Transverse colon (tissue), 4 donors: ENCODE measurements at regions not wholly inside any gene's neighbourhood (a gene's known extent, or its start where the extent isn't known, plus 50 kb on each side); places are given as distances from the start of the nearest gene placed in this dataset.

Experiments used
- DNase-seq: peaks from one replicate; pipeline ENCODE4 v3.0.0-alpha.2; 2019
- H3K27ac ChIP-seq, 4 donors: fragments of 200-600 bp; sonication (generic); 2 replicates each; pipeline ENCODE4 v1.5.1; 2016 to 2018; ENCODE audit warnings: inconsistent platforms in 4 of 4
- H3K27me3 ChIP-seq: fragments of 200-600 bp; sonication (generic); 2 replicates; pipeline ENCODE4 v1.5.1; 2017; ENCODE audit warnings: inconsistent platforms
- H3K36me3 ChIP-seq, 4 donors: fragments of 200-600 bp; sonication (generic); 2 replicates each; pipeline ENCODE4 v1.5.1; 2017 to 2019; ENCODE audit warnings: inconsistent platforms in 4 of 4
- H3K4me1 ChIP-seq, 4 donors: fragments of 200-600 bp; sonication (generic); 2 replicates each; pipeline ENCODE4 v1.5.1; 2017 to 2020; ENCODE audit warnings: inconsistent platforms in 4 of 4
- H3K4me3 ChIP-seq, 4 donors: fragments of 200-600 bp; sonication (generic); 1 replicate in 1 of 4; 2 replicates in 3 of 4; pipeline versions ENCODE4 v1.5.1 to v1.6.1; 2017 to 2019; ENCODE audit warnings: inconsistent platforms in 4 of 4
- H3K9me3 ChIP-seq, 2 donors: fragments of 200-600 bp; sonication (generic); 2 replicates each; pipeline ENCODE4 v1.5.1; 2017 to 2019; ENCODE audit warnings: inconsistent platforms in 2 of 2
- CTCF ChIP-seq, 5 experiments: fragments of 200-600 bp in 3 of 5; fragments of 450-650 bp in 2 of 5; sonication (generic) in 3 of 5; IDR thresholded peaks; 1 replicate in 2 of 5; 2 replicates in 3 of 5; pipeline ENCODE4 v1.5.1; 2016 to 2017; ENCODE audit warnings: antibody characterized with exemption in 5 of 5, inconsistent platforms in 3 of 5, mild to moderate bottlenecking in 2 of 5, moderate library complexity in 1 of 5
- EP300 ChIP-seq: sonication (generic); formaldehyde crosslinking; IDR thresholded peaks from one replicate; pipeline ENCODE4 v1.6.1; 2017; ENCODE audit warnings: antibody characterized with exemption, low read depth
- POLR2A ChIP-seq: fragments of 450-650 bp; IDR thresholded peaks from one replicate; pipeline ENCODE4 v1.6.1; 2016; ENCODE audit warnings: antibody characterized with exemption, mild to moderate bottlenecking, moderate library complexity
- POLR2AphosphoS5 ChIP-seq, 3 donors: sonication (generic); formaldehyde crosslinking; IDR thresholded peaks; one replicate each; pipeline ENCODE4 v1.6.1; 2016; ENCODE audit warnings: antibody characterized with exemption in 3 of 3
- WGBS, 2 donors: methylation state at CpG; one replicate each; pipeline ENCODE4 v1.1.5; 2018; ENCODE audit warnings: low coverage in 1 of 2; 5-methylcytosine and 5-hydroxymethylcytosine counted together
- in situ Hi-C, 4 donors: fragments of 200-750 bp; cut with MboI; loops; one replicate each; pipeline versions ENCODE4 v1.15.0 to v1.15.1; 2017; ENCODE audit warnings: low sequenced_read_pairs in 3 of 4, low pct_ligation_motif_present in 1 of 4, low pct_unique_long_range_greater_than_20kb in 1 of 4
- intact Hi-C: fragments of 100-400 bp; cut with DNase I; formaldehyde crosslinking; loops from one replicate; pipeline ENCODE4 v1.15.1; 2023; ENCODE audit warnings: low total_unique reads

GRCh38 chr4:14787221-14787620 lies 215.1 kb upstream of the CPEB2 start:
- 69% methylated on average over 4 of the region's 4 CpGs; no CpG with 5 or more reads in 1 of the 2 donors for WGBS, 2 donors
- no peak for TF ChIP-seq POLR2AphosphoS5 (IDR thresholded peaks at IDR 0.05)
- TF ChIP-seq CTCF (IDR thresholded peaks at IDR 0.05): no peak
- TF ChIP-seq POLR2A: no peak
- no peak for TF ChIP-seq EP300
- no peaks in the 10 kb centered on the region for H3K4me1 ChIP-seq

GRCh38 chr4:14787894-14788293 lies 214.4 kb upstream of the CPEB2 start:
- Histone ChIP-seq H3K4me3 (no peak overlapping the region), H3K27me3 (no peaks in the 10 kb centered on the region), H3K27ac (no peak overlapping the region), H3K9me3 (peaks cover 0 to 9% of the 10 kb centered on the region in 2 donors), H3K36me3 (no peaks in the 10 kb centered on the region), H3K4me1 (no peaks in the 10 kb centered on the region)
- no peak for TF ChIP-seq POLR2AphosphoS5 (IDR thresholded peaks at IDR 0.05)
- TF ChIP-seq POLR2A: no peak
- TF ChIP-seq CTCF (IDR thresholded peaks at IDR 0.05): peak in 4 of 5 experiments; percentile 35 to 46 (median 40)
- no peak for TF ChIP-seq EP300
- intact Hi-C loops (no loop called here), in situ Hi-C loops (loop anchor here in 3 of 4 donors (25.0 kb wide), 1 partner anchor 1126 kb away; no protein-coding TSS in a partner anchor)
- DNase-seq: peak; percentile 14

More at GRCh38 chr4:14787221-14787620, 215.1 kb upstream of the CPEB2 start:
- Histone ChIP-seq H3K9me3 (peaks cover 0 to 9% of the 10 kb centered on the region in 2 donors), H3K4me3 (no peak overlapping the region), H3K36me3 (no peaks in the 10 kb centered on the region), H3K27me3 (no peaks in the 10 kb centered on the region), H3K27ac (no peak overlapping the region)
- no peak for DNase-seq
- in situ Hi-C loops (loop anchor here in 3 of 4 donors (25.0 kb wide), 1 partner anchor 1125 kb away; no protein-coding TSS in a partner anchor), intact Hi-C loops (no loop called here)

- no peaks in the 10 kb centered on the region for H3K27me3 ChIP-seq
- DNase-seq: no peak
- intact Hi-C loops (no loop called here), in situ Hi-C loops (loop anchor here in 3 of 4 donors (25.0 kb wide), 1 partner anchor 1128 kb away; no protein-coding TSS in a partner anchor)
- H3K4me3 ChIP-seq: no peak overlapping the region
- no peak overlapping the region for H3K27ac ChIP-seq
- TF ChIP-seq POLR2AphosphoS5 (IDR thresholded peaks at IDR 0.05): no peak
- no peak for TF ChIP-seq POLR2A
- no peak for TF ChIP-seq CTCF (IDR thresholded peaks at IDR 0.05)
- no peak for TF ChIP-seq EP300
- H3K4me1 ChIP-seq: no peaks in the 10 kb centered on the region
- H3K36me3 ChIP-seq: no peaks in the 10 kb centered on the region
- H3K9me3 ChIP-seq: peaks cover 4 to 9% of the 10 kb centered on the region in 2 donors
These were observed 211.8 kb upstream of the CPEB2 start for GRCh38 chr4:14790494-14790893.

- Histone ChIP-seq H3K4me3 (no peak overlapping the region), H3K4me1 (no peaks in the 10 kb centered on the region), H3K27ac (no peak overlapping the region), H3K9me3 (peaks cover 4 to 9% of the 10 kb centered on the region in 2 donors), H3K36me3 (no peaks in the 10 kb centered on the region), H3K27me3 (no peaks in the 10 kb centered on the region)
- in situ Hi-C loops (loop anchor here in 3 of 4 donors (25.0 kb wide), 1 partner anchor 1130 kb away; no protein-coding TSS in a partner anchor), intact Hi-C loops (no loop called here)
- DNase-seq: no peak
- no peak for TF ChIP-seq CTCF (IDR thresholded peaks at IDR 0.05)
- TF ChIP-seq POLR2A: no peak
- TF ChIP-seq POLR2AphosphoS5 (IDR thresholded peaks at IDR 0.05): no peak
- no peak for TF ChIP-seq EP300
These were observed 209.5 kb upstream of the CPEB2 start for GRCh38 chr4:14792702-14793227.
